GM10266 (cell line): ENCODE measurements at regions not wholly inside any gene's neighbourhood (a gene's known extent, or its start where the extent isn't known, plus 50 kb on each side); places are given as distances from the start of the nearest gene placed in this dataset.
A peak's percentile ranks its signal among the peaks of the same experiment; 100 is the strongest.

Source experiments
- DNase-seq: peaks from one replicate; pipeline ENCODE4 v3.0.0; 2012; ENCODE audit errors: extremely low spot score
- CTCF ChIP-seq: IDR thresholded peaks from 2 replicates; pipeline ENCODE4 v1.5.1; 2012; ENCODE audit warnings: mild to moderate bottlenecking, low read depth; ENCODE audit not compliant: control insufficient read depth, insufficient read depth; ENCODE audit errors: missing control alignments

DNA sequence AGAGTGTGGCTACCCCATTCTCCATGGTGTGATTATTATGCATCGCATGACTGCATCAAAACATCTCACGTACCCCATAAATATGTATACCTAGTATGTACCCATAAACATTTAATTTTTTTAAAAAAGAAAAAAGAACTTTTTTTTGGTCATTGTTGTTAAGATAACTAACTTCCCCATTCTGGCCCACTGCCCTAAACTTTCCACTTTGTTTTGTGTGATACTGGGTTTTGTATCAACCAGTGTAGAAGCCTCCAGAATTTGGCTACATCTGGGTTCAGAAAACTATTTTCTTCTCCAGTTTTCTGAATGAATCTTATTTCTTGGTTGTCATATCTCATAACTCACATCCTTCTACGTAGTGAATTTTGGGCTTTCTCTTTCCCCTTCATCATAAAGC lies 62.3 kb upstream of the NABP1 start:
- DNase-seq: no peak
- TF ChIP-seq CTCF: no peak

- no peak for TF ChIP-seq CTCF
- peak; percentile 36 for DNase-seq
Measured at GRCh38 chr2:191617575-191617974, 60.4 kb upstream of the NABP1 start.

GRCh38 chr2:191618046-191618780 lies 59.7 kb upstream of the NABP1 start:
- TF ChIP-seq CTCF: no peak
- DNase-seq: no peak

- DNase-seq: no peak
Measured at GRCh38 chr2:191618786-191619185, 59.1 kb upstream of the NABP1 start.

GRCh38 chr2:191620144-191620543 lies 57.8 kb upstream of the NABP1 start:
- no peak for TF ChIP-seq CTCF
- DNase-seq: no peak

More at GRCh38 chr2:191618786-191619185, 59.1 kb upstream of the NABP1 start:
- TF ChIP-seq CTCF: no peak

DNA sequence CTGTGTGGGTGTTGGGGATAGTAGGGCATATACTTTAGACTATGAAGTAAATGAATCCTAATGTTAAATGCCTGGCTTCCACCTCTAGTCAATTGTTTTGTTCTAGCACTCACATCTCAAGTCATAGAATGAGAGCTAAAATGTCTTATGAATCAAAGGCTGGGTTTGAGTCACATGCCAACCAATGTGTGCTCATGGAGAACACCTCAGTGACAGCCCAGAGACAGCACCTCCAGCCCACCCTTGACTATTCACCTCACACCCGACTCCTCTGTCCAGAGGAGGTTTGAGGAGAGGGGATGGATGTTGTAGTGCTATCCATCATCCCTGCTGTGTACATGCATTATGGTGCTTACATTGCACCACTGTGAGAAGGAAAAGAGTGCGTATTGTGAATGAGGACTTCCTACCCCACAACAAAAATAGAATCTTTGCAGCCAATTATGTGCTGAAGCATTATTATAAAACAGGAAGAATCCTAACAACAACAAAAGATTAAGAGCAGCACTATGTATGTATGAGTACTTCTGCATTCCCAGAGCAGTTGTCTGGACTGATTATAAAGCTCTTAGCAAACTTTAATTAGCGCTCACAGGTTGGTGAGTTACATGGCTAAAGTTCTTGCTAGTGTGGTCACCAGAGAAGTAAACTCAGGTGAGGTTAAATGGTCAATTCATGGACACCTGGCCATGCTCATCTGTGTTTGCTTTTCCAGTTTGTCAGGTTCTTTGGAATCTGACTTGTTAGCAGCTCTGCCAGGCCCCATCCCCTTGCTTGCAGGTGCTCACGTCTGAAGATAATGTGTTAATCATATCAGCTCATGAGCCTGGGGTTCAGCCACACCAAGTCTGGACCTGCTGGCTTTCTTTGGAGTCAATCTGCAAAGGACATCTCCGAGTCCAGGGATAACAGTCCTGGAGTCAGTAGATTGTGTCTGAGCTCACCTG lies 55.3 kb upstream of the NABP1 start:
- DNase-seq: no peak
- no peak for TF ChIP-seq CTCF
